Left lung (tissue), 4 donors: ENCODE measurements at regions not wholly inside any gene's neighbourhood (a gene's known extent, or its start where the extent isn't known, plus 50 kb on each side); places are given as distances from the start of the nearest gene placed in this dataset.

Experiments used
- ATAC-seq: fragments of 200-7000 bp; cut with Tn5 transposase; one replicate; pipeline ENCODE4 v1.9.1; 2020; ENCODE audit warnings: moderate library complexity
- DNase-seq, 4 donors: peaks; one replicate each; pipeline ENCODE4 v3.0.0-alpha.2; 2013 to 2020
- H3K27ac ChIP-seq, 2 donors: fragments of 200-600 bp; sonication (generic) in 1 of 2; one replicate each; pipeline versions ENCODE4 v1.5.0 to v1.8.0; 2020 to 2021
- H3K27me3 ChIP-seq, 2 donors: fragments of 200-600 bp; sonication (generic) in 1 of 2; one replicate each; pipeline versions ENCODE4 v1.5.0 to v1.8.0; 2020 to 2021
- H3K36me3 ChIP-seq, 2 donors: fragments of 200-600 bp; sonication (generic) in 1 of 2; one replicate each; pipeline versions ENCODE4 v1.5.0 to v1.8.0; 2020 to 2021
- H3K4me1 ChIP-seq, 2 donors: fragments of 200-600 bp; one replicate each; pipeline ENCODE4 v1.8.0; 2021
- H3K4me3 ChIP-seq, 2 donors: fragments of 200-600 bp; sonication (generic) in 1 of 2; one replicate each; pipeline versions ENCODE4 v1.5.0 to v1.8.0; 2020 to 2021; ENCODE audit warnings: mild to moderate bottlenecking in 1 of 2
- H3K9me3 ChIP-seq, 2 donors: fragments of 200-600 bp; sonication (generic) in 1 of 2; one replicate each; pipeline versions ENCODE4 v1.5.0 to v1.8.0; 2020 to 2021
- CTCF ChIP-seq, 2 donors: fragments of 200-600 bp; sonication (generic) in 1 of 2; IDR thresholded peaks; one replicate each; pipeline versions ENCODE4 v1.5.0 to v1.8.0; 2021; ENCODE audit warnings: antibody characterized with exemption in 2 of 2
- intact Hi-C, 2 donors: fragments of 100-400 bp; cut with DNase I; formaldehyde crosslinking; loops; one replicate each; pipeline versions ENCODE4 v1.11.2 to v1.14.2; 2022
- microRNA-seq, 2 donors: library from miRNA; unstranded; fragments of <30 nt; microRNA quantifications; one replicate each; pipeline ENCODE4, GENCODE V29; 2019
- donor health status: DM: no; HTN: yes; CAD: no.
- donor health status: DM: no; HTN: no; CAD: no.

GRCh38 chr2:58304843-58305242 is 63.7 kb upstream of the FANCL start:
- Histone ChIP-seq H3K4me3 (no peak overlapping the region), H3K27me3 (no peaks in the 10 kb centered on the region), H3K9me3 (no peaks in the 10 kb centered on the region), H3K27ac (no peak overlapping the region), H3K36me3 (no peaks in the 10 kb centered on the region), H3K4me1 (no peaks in the 10 kb centered on the region)
- intact Hi-C loops: no loop called here
- TF ChIP-seq CTCF (IDR thresholded peaks at IDR 0.05): no peak
- ATAC-seq: no peak
- no peak for DNase-seq

- Histone ChIP-seq H3K36me3 (no peaks in the 10 kb centered on the region), H3K4me3 (no peak overlapping the region), H3K4me1 (no peaks in the 10 kb centered on the region), H3K27ac (no peak overlapping the region), H3K9me3 (no peaks in the 10 kb centered on the region), H3K27me3 (no peaks in the 10 kb centered on the region)
- ATAC-seq (no peak), DNase-seq (no peak)
- TF ChIP-seq CTCF (IDR thresholded peaks at IDR 0.05): no peak
- intact Hi-C loops: no loop called here
Measured at GRCh38 chr2:58299123-58299522, 58.0 kb upstream of the FANCL start.

- Histone ChIP-seq H3K27me3 (no peaks in the 10 kb centered on the region), H3K4me1 (no peaks in the 10 kb centered on the region), H3K9me3 (no peaks in the 10 kb centered on the region), H3K36me3 (no peaks in the 10 kb centered on the region), H3K27ac (no peak overlapping the region), H3K4me3 (no peak overlapping the region)
- TF ChIP-seq CTCF (IDR thresholded peaks at IDR 0.05): no peak
- DNase-seq (no peak), ATAC-seq (no peak)
- intact Hi-C loops: no loop called here
Measured at GRCh38 chr2:58293056-58293455, 51.9 kb upstream of the FANCL start.

GRCh38 chr2:58291726-58292438 is 50.8 kb upstream of the FANCL start:
- Histone ChIP-seq H3K27ac (no peak overlapping the region), H3K9me3 (no peaks in the 10 kb centered on the region), H3K27me3 (no peaks in the 10 kb centered on the region), H3K36me3 (no peaks in the 10 kb centered on the region), H3K4me1 (no peaks in the 10 kb centered on the region), H3K4me3 (no peak overlapping the region)
- no peak for TF ChIP-seq CTCF (IDR thresholded peaks at IDR 0.05)
- ATAC-seq: no peak
- DNase-seq: no peak
- intact Hi-C loops: no loop called here

Small RNA genes in the stretch of these regions (microRNA-seq; reads per million reads assigned to microRNA genes)
- 0 reads per million in 2 donors for gene MIR4432
